ENCODE measurements at regions not wholly inside any gene's neighbourhood (a gene's known extent, or its start where the extent isn't known, plus 50 kb on each side); places are given as distances from the start of the nearest gene placed in this dataset.

DNA sequence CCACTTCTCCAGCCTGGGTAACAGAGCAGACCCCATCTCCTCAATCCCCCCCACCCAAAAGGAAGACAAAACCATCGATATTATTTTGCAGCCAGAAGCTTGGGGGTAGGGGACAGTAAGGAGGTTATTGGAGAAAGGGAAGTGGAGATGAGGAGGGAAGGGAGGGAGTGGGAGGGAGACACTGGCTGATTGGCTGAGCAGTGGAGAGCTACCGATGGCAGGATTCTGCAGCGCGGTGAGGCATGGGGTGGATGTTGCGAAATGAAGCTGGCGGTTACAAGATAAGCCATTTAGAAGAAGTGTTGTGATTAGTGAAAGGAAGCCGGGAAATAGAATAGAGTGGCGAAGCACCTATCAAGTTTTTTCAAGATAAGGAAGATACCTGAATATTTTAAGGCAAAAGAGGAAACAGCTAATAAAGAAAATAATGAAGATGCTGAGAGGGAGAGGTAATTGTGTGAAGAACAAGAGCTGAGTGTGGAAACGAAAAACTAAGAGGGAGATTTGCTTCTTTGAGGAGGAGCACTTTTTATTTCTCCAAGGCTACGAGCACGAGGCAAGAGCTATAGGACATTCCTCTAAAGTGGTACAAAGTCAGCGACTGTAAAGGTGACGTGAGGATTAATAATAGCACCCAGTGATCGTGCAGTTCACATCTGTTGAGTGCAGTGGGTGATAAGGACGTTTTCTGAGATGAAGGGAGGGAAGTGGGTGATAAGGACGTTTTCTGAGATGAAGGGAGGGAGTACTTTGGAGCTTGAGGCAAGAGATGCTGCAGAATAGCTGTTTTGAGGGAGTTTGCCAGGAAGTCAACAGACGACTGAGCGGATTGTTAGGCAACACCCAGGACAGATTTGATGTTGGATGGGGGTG is 103.2 kb upstream of the KIF26B start (continued):
- TF ChIP-seq, protein P1, sequence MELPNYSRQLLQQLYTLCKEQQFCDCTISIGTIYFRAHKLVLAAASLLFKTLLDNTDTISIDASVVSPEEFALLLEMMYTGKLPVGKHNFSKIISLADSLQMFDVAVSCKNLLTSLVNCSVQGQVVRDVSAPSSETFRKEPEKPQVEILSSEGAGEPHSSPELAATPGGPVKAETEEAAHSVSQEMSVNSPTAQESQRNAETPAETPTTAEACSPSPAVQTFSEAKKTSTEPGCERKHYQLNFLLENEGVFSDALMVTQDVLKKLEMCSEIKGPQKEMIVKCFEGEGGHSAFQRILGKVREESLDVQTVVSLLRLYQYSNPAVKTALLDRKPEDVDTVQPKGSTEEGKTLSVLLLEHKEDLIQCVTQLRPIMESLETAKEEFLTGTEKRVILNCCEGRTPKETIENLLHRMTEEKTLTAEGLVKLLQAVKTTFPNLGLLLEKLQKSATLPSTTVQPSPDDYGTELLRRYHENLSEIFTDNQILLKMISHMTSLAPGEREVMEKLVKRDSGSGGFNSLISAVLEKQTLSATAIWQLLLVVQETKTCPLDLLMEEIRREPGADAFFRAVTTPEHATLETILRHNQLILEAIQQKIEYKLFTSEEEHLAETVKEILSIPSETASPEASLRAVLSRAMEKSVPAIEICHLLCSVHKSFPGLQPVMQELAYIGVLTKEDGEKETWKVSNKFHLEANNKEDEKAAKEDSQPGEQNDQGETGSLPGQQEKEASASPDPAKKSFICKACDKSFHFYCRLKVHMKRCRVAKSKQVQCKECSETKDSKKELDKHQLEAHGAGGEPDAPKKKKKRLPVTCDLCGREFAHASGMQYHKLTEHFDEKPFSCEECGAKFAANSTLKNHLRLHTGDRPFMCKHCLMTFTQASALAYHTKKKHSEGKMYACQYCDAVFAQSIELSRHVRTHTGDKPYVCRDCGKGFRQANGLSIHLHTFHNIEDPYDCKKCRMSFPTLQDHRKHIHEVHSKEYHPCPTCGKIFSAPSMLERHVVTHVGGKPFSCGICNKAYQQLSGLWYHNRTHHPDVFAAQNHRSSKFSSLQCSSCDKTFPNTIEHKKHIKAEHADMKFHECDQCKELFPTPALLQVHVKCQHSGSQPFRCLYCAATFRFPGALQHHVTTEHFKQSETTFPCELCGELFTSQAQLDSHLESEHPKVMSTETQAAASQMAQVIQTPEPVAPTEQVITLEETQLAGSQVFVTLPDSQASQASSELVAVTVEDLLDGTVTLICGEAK (IDR thresholded peaks at IDR 0.05), result peak; percentile 63; the same call in 1 of the 2 replicates
- TF ChIP-seq, protein P1 (CRISPR knock-in tag; IDR thresholded peaks at IDR 0.05), result no peak
- TF ChIP-seq SMAD1 (IDR thresholded peaks at IDR 0.05; ENCODE audit: low read depth, low read length, partially characterized antibody) (peak; percentile 20), MTA3 (IDR thresholded peaks at IDR 0.05; ENCODE audit: borderline replicate concordance) (peak; percentile 65; the same call in 1 of the 2 replicates), PTRF (tag; IDR thresholded peaks at IDR 0.05) (no peak), HDGF (IDR thresholded peaks at IDR 0.05) (peak; percentile 80; the same call in 1 of the 2 replicates), TAL1 (IDR thresholded peaks at IDR 0.05) (peak; percentile 89), GTF2E2 (tag; IDR thresholded peaks at IDR 0.05) (no peak), LARP7 (IDR thresholded peaks at IDR 0.05) (peak; percentile 80; the same call in 1 of the 2 replicates), CHD4 (IDR thresholded peaks at IDR 0.05; ENCODE audit: insufficient read depth, insufficient replicate concordance, low read depth, low read length, poor library complexity, severe bottlenecking) (no peak)
- TF ChIP-seq, protein P2, sequence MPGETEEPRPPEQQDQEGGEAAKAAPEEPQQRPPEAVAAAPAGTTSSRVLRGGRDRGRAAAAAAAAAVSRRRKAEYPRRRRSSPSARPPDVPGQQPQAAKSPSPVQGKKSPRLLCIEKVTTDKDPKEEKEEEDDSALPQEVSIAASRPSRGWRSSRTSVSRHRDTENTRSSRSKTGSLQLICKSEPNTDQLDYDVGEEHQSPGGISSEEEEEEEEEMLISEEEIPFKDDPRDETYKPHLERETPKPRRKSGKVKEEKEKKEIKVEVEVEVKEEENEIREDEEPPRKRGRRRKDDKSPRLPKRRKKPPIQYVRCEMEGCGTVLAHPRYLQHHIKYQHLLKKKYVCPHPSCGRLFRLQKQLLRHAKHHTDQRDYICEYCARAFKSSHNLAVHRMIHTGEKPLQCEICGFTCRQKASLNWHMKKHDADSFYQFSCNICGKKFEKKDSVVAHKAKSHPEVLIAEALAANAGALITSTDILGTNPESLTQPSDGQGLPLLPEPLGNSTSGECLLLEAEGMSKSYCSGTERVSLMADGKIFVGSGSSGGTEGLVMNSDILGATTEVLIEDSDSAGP (CRISPR knock-in tag; IDR thresholded peaks at IDR 0.05), result no peak
- TF ChIP-seq, protein P3, sequence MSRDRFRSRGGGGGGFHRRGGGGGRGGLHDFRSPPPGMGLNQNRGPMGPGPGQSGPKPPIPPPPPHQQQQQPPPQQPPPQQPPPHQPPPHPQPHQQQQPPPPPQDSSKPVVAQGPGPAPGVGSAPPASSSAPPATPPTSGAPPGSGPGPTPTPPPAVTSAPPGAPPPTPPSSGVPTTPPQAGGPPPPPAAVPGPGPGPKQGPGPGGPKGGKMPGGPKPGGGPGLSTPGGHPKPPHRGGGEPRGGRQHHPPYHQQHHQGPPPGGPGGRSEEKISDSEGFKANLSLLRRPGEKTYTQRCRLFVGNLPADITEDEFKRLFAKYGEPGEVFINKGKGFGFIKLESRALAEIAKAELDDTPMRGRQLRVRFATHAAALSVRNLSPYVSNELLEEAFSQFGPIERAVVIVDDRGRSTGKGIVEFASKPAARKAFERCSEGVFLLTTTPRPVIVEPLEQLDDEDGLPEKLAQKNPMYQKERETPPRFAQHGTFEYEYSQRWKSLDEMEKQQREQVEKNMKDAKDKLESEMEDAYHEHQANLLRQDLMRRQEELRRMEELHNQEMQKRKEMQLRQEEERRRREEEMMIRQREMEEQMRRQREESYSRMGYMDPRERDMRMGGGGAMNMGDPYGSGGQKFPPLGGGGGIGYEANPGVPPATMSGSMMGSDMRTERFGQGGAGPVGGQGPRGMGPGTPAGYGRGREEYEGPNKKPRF (IDR thresholded peaks at IDR 0.05; ENCODE audit: low read depth, low read length), result no peak
- TF ChIP-seq, protein P4, sequence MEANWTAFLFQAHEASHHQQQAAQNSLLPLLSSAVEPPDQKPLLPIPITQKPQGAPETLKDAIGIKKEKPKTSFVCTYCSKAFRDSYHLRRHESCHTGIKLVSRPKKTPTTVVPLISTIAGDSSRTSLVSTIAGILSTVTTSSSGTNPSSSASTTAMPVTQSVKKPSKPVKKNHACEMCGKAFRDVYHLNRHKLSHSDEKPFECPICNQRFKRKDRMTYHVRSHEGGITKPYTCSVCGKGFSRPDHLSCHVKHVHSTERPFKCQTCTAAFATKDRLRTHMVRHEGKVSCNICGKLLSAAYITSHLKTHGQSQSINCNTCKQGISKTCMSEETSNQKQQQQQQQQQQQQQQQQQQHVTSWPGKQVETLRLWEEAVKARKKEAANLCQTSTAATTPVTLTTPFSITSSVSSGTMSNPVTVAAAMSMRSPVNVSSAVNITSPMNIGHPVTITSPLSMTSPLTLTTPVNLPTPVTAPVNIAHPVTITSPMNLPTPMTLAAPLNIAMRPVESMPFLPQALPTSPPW (CRISPR knock-in tag; IDR thresholded peaks at IDR 0.05), result peak; percentile 87

All from K562 (cell line).